Upper lobe of left lung (tissue), 4 donors: ENCODE measurements at regions not wholly inside any gene's neighbourhood (a gene's known extent, or its start where the extent isn't known, plus 50 kb on each side); places are given as distances from the start of the nearest gene placed in this dataset.

ENCODE experiments used
- POLR2AphosphoS5 ChIP-seq, 2 donors: sonication (generic); formaldehyde crosslinking; IDR thresholded peaks; one replicate each; pipeline ENCODE4 v1.5.1; 2017; ENCODE audit warnings: antibody characterized with exemption in 2 of 2
- TF ChIP-seq, protein P1 (sequence below), 6 experiments: fragments of 450-650 bp in 4 of 6; fragments of 200-600 bp in 2 of 6; sonication (generic) in 2 of 6; IDR thresholded peaks; one replicate each; pipeline ENCODE4 v1.5.1; 2016 to 2019; ENCODE audit warnings: antibody characterized with exemption in 6 of 6

DNA sequence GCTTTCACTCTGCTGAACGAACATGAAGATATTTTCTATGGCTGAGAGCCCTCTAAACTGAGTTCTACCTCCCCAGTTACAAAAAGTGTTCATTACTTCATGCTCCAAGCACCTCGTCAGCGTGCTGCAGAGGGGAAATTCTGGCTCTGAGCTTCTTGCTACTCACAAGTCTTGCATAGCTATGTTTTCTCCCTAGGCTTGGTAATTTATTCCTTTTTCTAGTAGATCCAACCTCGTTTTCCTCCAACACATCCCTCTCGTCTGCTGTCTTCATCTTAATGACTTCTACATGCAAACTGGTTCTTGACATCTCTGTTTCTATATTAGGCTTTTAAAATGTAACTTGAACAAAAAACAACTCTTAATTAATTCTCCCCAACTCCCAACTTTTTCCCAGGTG lies 1034.5 kb downstream of the REEP3 start:
- TF ChIP-seq, protein P1, sequence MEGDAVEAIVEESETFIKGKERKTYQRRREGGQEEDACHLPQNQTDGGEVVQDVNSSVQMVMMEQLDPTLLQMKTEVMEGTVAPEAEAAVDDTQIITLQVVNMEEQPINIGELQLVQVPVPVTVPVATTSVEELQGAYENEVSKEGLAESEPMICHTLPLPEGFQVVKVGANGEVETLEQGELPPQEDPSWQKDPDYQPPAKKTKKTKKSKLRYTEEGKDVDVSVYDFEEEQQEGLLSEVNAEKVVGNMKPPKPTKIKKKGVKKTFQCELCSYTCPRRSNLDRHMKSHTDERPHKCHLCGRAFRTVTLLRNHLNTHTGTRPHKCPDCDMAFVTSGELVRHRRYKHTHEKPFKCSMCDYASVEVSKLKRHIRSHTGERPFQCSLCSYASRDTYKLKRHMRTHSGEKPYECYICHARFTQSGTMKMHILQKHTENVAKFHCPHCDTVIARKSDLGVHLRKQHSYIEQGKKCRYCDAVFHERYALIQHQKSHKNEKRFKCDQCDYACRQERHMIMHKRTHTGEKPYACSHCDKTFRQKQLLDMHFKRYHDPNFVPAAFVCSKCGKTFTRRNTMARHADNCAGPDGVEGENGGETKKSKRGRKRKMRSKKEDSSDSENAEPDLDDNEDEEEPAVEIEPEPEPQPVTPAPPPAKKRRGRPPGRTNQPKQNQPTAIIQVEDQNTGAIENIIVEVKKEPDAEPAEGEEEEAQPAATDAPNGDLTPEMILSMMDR (IDR thresholded peaks at IDR 0.05): no peak
- TF ChIP-seq POLR2AphosphoS5 (IDR thresholded peaks at IDR 0.05): no peak
